Tibial artery (tissue), 4 donors: ENCODE measurements at regions not wholly inside any gene's neighbourhood (a gene's known extent, or its start where the extent isn't known, plus 50 kb on each side); places are given as distances from the start of the nearest gene placed in this dataset.

Experiments
- DNase-seq, 2 donors: peaks; one replicate each; pipeline ENCODE4 v3.0.0-alpha.2; 2019
- H3K27ac ChIP-seq, 2 donors: fragments of 200-600 bp; sonication (generic) in 1 of 2; 1 replicate in 1 of 2; 2 replicates in 1 of 2; pipeline ENCODE4 v1.5.1; 2018 to 2019; ENCODE audit warnings: mild to moderate bottlenecking in 1 of 2
- H3K27me3 ChIP-seq, 2 donors: fragments of 200-600 bp; sonication (generic) in 1 of 2; one replicate each; pipeline versions ENCODE4 v1.5.1 to v1.6.0; 2016 to 2019
- H3K36me3 ChIP-seq, 3 donors: fragments of 200-600 bp; sonication (generic) in 2 of 3; one replicate each; pipeline ENCODE4 v1.5.1; 2016 to 2019; ENCODE audit warnings: mild to moderate bottlenecking in 2 of 3
- H3K4me1 ChIP-seq, 4 donors: fragments of 200-600 bp; sonication (generic) in 2 of 4; 1 replicate in 3 of 4; 2 replicates in 1 of 4; pipeline ENCODE4 v1.5.1; 2016 to 2019
- H3K4me3 ChIP-seq, 2 donors: fragments of 200-600 bp; sonication (generic) in 1 of 2; 1 replicate in 1 of 2; 2 replicates in 1 of 2; pipeline ENCODE4 v1.5.1; 2018 to 2019; ENCODE audit warnings: mild to moderate bottlenecking in 2 of 2
- H3K9me3 ChIP-seq, 3 donors: fragments of 200-600 bp; sonication (generic) in 1 of 3; one replicate each; pipeline ENCODE4 v1.5.1; 2016 to 2019
- CTCF ChIP-seq, 2 experiments: fragments of 200-600 bp in 1 of 2; fragments of 450-650 bp in 1 of 2; IDR thresholded peaks; one replicate each; pipeline ENCODE4 v1.5.1; 2017 to 2019; ENCODE audit warnings: antibody characterized with exemption in 2 of 2, mild to moderate bottlenecking in 1 of 2, moderate library complexity in 1 of 2
- intact Hi-C: fragments of 100-400 bp; cut with DNase I; formaldehyde crosslinking; loops from one replicate; pipeline ENCODE4 v1.15.0; 2023; ENCODE audit warnings: low total_unique reads

- Histone ChIP-seq H3K27me3 (no peaks in the 10 kb centered on the region), H3K27ac (no peak overlapping the region), H3K4me3 (no peak overlapping the region), H3K9me3 (no peaks in the 10 kb centered on the region), H3K36me3 (no peaks in the 10 kb centered on the region), H3K4me1 (no peaks in the 10 kb centered on the region)
- DNase-seq: no peak
- TF ChIP-seq CTCF (IDR thresholded peaks at IDR 0.05): no peak
- intact Hi-C loops: no loop called here
Measured at GRCh38 chr7:46900312-46901263, 681.3 kb downstream of the TNS3 start.

GRCh38 chr7:46897381-46897780 lies 684.5 kb downstream of the TNS3 start:
- TF ChIP-seq CTCF (IDR thresholded peaks at IDR 0.05): no peak
- intact Hi-C loops: no loop called here

GRCh38 chr7:46886669-46887374 lies 695.1 kb downstream of the TNS3 start:
- H3K27ac ChIP-seq: no peak overlapping the region
- H3K9me3 ChIP-seq: peaks cover 0 to 22% (median 19%) of the 10 kb centered on the region in 3 donors
- no peaks in the 10 kb centered on the region for H3K36me3 ChIP-seq
- TF ChIP-seq CTCF (IDR thresholded peaks at IDR 0.05): no peak
- H3K27me3 ChIP-seq: no peaks in the 10 kb centered on the region
- no peak for DNase-seq
- intact Hi-C loops: no loop called here
- no peak overlapping the region for H3K4me3 ChIP-seq
- H3K4me1 ChIP-seq: no peaks in the 10 kb centered on the region

More at GRCh38 chr7:46897381-46897780, 684.5 kb downstream of the TNS3 start:
- H3K36me3 ChIP-seq: no peaks in the 10 kb centered on the region
- no peak for DNase-seq
- H3K9me3 ChIP-seq: no peaks in the 10 kb centered on the region
- no peak overlapping the region for H3K4me3 ChIP-seq
- no peaks in the 10 kb centered on the region for H3K4me1 ChIP-seq
- no peak overlapping the region for H3K27ac ChIP-seq
- H3K27me3 ChIP-seq: no peaks in the 10 kb centered on the region

GRCh38 chr7:46885167-46885566 lies 696.7 kb downstream of the TNS3 start:
- no peak for TF ChIP-seq CTCF (IDR thresholded peaks at IDR 0.05)

GRCh38 chr7:46881507-46882127 lies 700.3 kb downstream of the TNS3 start:
- no peak for TF ChIP-seq CTCF (IDR thresholded peaks at IDR 0.05)
- Histone ChIP-seq H3K9me3 (peaks cover 0 to 1% (median 0%) of the 10 kb centered on the region in 3 donors), H3K36me3 (no peaks in the 10 kb centered on the region), H3K27ac (no peak overlapping the region), H3K4me1 (no peaks in the 10 kb centered on the region), H3K27me3 (no peaks in the 10 kb centered on the region), H3K4me3 (no peak overlapping the region)
- intact Hi-C loops: no loop called here
- DNase-seq: no peak

More at GRCh38 chr7:46885167-46885566, 696.7 kb downstream of the TNS3 start:
- intact Hi-C loops: no loop called here
- Histone ChIP-seq H3K27ac (no peak overlapping the region), H3K27me3 (no peaks in the 10 kb centered on the region), H3K4me3 (no peak overlapping the region), H3K9me3 (peaks cover 0 to 22% (median 19%) of the 10 kb centered on the region in 3 donors), H3K36me3 (no peaks in the 10 kb centered on the region), H3K4me1 (no peaks in the 10 kb centered on the region)
- DNase-seq: no peak
